Kidney (tissue), 13 donors: ENCODE measurements at regions not wholly inside any gene's neighbourhood (a gene's known extent, or its start where the extent isn't known, plus 50 kb on each side); places are given as distances from the start of the nearest gene placed in this dataset.
A peak's percentile ranks its signal among the peaks of the same experiment; 100 is the strongest.

Experiments
- DNase-seq, 5 donors: peaks; one replicate each; pipeline ENCODE4 v3.0.0-alpha.2; 2013 to 2020
- FAIRE-seq: peaks from 2 replicates; lab custom pipeline; 2012; peaks lifted over from hg19 to GRCh38; lab: Jason Lieb, UNC
- H3K27ac ChIP-seq, 2 donors: one replicate each; pipeline ENCODE4 v1.7.0; 2013; ENCODE audit warnings: low read depth in 2 of 2, low read length in 2 of 2, inconsistent platforms in 1 of 2
- H3K27me3 ChIP-seq: one replicate; pipeline ENCODE4 v1.7.1; 2013; ENCODE audit warnings: low read length, inconsistent platforms; ENCODE audit not compliant: control insufficient read depth, insufficient read depth
- H3K36me3 ChIP-seq, 3 donors: one replicate each; pipeline versions ENCODE4 v1.7.0 to v1.7.1; 2013; ENCODE audit warnings: low read length in 3 of 3, control low read depth in 1 of 3, inconsistent platforms in 1 of 3; ENCODE audit not compliant: insufficient read depth in 3 of 3, control insufficient read depth in 2 of 3
- H3K4me1 ChIP-seq, 3 donors: one replicate each; pipeline versions ENCODE4 v1.7.0 to v1.7.1; 2013; ENCODE audit warnings: low read length in 3 of 3, inconsistent platforms in 1 of 3, low read depth in 1 of 3; ENCODE audit not compliant: control insufficient read depth in 2 of 3, insufficient read depth in 2 of 3
- H3K4me3 ChIP-seq, 3 donors: one replicate each; pipeline versions ENCODE4 v1.7.0 to v1.8.1; 2013; ENCODE audit warnings: low read length in 3 of 3, control low read depth in 1 of 3, inconsistent platforms in 1 of 3
- H3K9ac ChIP-seq, 3 donors: one replicate each; pipeline versions ENCODE4 v1.7.0 to v1.7.1; 2013; ENCODE audit warnings: low read length in 3 of 3, control low read depth in 1 of 3, inconsistent platforms in 1 of 3
- H3K9me3 ChIP-seq, 3 donors: one replicate each; pipeline versions ENCODE4 v1.7.0 to v1.7.1; 2013; ENCODE audit warnings: low read length in 3 of 3, control low read depth in 1 of 3, inconsistent platforms in 1 of 3; ENCODE audit not compliant: control insufficient read depth in 2 of 3, insufficient read depth in 1 of 3
- CTCF ChIP-seq: IDR thresholded peaks from 3 replicates; pipeline ENCODE4 v1.5.1; 2012; ENCODE audit warnings: mild to moderate bottlenecking, moderate library complexity, borderline replicate concordance; ENCODE audit not compliant: insufficient read depth; ENCODE audit errors: extremely low read depth
- intact Hi-C: fragments of 100-400 bp; cut with DNase I; formaldehyde crosslinking; loops from one replicate; pipeline ENCODE4 v1.11.1; 2022
- donor health status: control.
- donor health status: control.
- donor health status: control.
- donor health status: control.
- donor health status: control.
- donor health status: DM: yes; HTN: yes; CAD: no.
- donor health status: Normal renal cell carcinoma (clear cell type).

- H3K9me3 ChIP-seq = no peaks in the 10 kb centered on the region
- DNase-seq (no peak), FAIRE-seq (no peak)
- H3K4me1 ChIP-seq = no peaks in the 10 kb centered on the region
- H3K27ac ChIP-seq = no peak overlapping the region
- no peaks in the 10 kb centered on the region for H3K27me3 ChIP-seq
- no peaks in the 10 kb centered on the region for H3K36me3 ChIP-seq
- intact Hi-C loops = no loop called here
- no peak overlapping the region for H3K9ac ChIP-seq
- TF ChIP-seq CTCF = no peak
- H3K4me3 ChIP-seq = no peak overlapping the region
These were observed 79.8 kb upstream of the IGF1R start for GRCh38 chr15:98568382-98569017.

- intact Hi-C loops = no loop called here
- DNase-seq (no peak), FAIRE-seq (no peak)
- Histone ChIP-seq H3K36me3 (no peaks in the 10 kb centered on the region), H3K4me3 (no peak overlapping the region), H3K27me3 (no peaks in the 10 kb centered on the region), H3K27ac (no peak overlapping the region), H3K4me1 (no peaks in the 10 kb centered on the region), H3K9me3 (no peaks in the 10 kb centered on the region), H3K9ac (no peak overlapping the region)
- no peak for TF ChIP-seq CTCF
These were observed 78.2 kb upstream of the IGF1R start for GRCh38 chr15:98570119-98570518.

DNA sequence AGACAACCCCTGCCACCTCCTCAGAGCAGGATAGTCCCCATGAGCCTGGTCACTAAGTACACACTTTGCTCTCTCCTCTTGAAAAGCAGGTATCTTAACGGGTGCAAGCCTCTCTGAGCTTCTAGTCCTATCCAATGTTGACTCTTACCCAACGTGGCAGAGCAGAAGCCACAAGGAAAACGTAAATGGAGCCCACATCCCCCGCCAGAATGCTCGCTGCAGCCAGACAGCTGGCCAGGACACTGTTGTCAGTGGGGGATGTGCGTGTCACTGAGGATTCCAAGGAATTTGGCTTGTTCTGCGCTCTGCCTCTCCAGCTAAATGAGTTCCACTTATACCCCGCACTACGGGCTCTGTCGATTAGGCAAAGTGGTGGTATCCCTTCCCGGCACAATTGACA lies 67.8 kb upstream of the IGF1R start:
- no peaks in the 10 kb centered on the region for H3K9me3 ChIP-seq
- intact Hi-C loops = no loop called here
- H3K4me3 ChIP-seq = no peak overlapping the region
- no peak overlapping the region for H3K27ac ChIP-seq
- H3K9ac ChIP-seq = no peak overlapping the region
- H3K27me3 ChIP-seq = peaks cover 10% of the 10 kb centered on the region
- no peaks in the 10 kb centered on the region for H3K4me1 ChIP-seq
- no peak for TF ChIP-seq CTCF
- no peaks in the 10 kb centered on the region for H3K36me3 ChIP-seq
- no peak for FAIRE-seq
- peak in 3 of 5 donors; percentile 25 to 76 (median 36) for DNase-seq

- H3K9me3 ChIP-seq = no peaks in the 10 kb centered on the region
- no peak overlapping the region for H3K9ac ChIP-seq
- no peak overlapping the region for H3K4me3 ChIP-seq
- FAIRE-seq = no peak
- peaks cover 10% of the 10 kb centered on the region for H3K27me3 ChIP-seq
- peak; percentile 30 for TF ChIP-seq CTCF
- H3K27ac ChIP-seq = no peak overlapping the region
- DNase-seq = no peak
- H3K36me3 ChIP-seq = no peaks in the 10 kb centered on the region
- intact Hi-C loops = no loop called here
- no peaks in the 10 kb centered on the region for H3K4me1 ChIP-seq
These were observed 66.6 kb upstream of the IGF1R start for GRCh38 chr15:98581715-98582114.
